GM21825 (cell line): ENCODE measurements at regions not wholly inside any gene's neighbourhood (a gene's known extent, or its start where the extent isn't known, plus 50 kb on each side); places are given as distances from the start of the nearest gene placed in this dataset.
"Not testable (repeated sequence)": the region's sequence is repeated elsewhere in the genome, so short reads cannot be mapped to it uniquely, and the experiment has no call there.

Experiments
- ATAC-seq: cut with Tn5 transposase; IDR thresholded peaks from one replicate; pipeline ENCODE4 v1.9.1; 2021; ENCODE audit warnings: mild to moderate bottlenecking, moderate library complexity; ENCODE audit not compliant: unreplicated experiment

DNA sequence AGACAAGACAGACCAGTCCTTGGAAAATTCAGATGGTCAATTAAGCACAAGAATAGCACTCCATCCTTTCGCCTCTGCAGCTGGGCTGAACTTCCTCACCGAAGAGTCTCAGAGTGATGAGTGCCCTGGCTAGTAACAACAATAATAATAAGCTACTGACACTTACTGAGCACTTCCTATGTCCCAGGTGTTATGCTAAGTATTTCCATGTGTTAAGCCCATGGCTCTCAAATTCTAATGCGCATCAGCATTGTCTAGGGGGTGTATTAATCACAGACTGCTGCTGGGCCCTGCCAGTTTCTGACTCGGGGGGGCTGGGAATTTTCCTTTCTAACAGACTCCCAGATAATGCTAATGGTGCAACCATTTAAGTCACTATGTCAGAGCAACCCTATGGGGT, 118.2 kb upstream of the LRFN2 start:
- ATAC-seq: no peak

DNA sequence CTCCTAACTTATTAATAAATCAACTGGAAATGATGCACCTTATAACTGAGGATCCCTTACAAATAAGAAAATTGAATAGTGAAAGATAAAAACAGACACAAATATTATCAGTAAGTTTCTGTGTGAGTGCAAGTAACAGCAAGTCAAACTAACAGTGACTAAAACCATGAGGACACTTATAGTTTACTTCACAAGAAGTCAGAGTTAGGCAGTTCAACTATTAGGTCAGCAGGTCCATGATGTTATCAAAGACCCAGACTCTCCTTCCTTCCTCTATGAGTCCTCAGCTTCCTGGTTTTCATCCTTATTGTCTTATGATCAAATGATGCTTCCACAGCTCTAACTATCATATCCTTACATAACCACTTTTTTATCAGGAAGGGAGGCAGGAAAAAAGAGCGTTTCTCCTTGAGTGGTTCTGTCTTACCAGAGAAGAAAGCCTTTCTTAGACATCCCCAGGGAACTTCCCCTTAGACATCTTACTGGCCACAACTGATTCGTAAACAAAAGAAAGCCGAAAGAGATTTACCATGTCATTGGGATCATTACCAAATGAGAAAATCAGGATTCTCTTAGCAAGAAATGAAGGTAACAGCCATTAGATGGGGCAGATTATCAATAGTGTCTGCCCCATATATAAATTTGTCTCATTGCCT, 114.3 kb upstream of the LRFN2 start:
- ATAC-seq: no peak

DNA sequence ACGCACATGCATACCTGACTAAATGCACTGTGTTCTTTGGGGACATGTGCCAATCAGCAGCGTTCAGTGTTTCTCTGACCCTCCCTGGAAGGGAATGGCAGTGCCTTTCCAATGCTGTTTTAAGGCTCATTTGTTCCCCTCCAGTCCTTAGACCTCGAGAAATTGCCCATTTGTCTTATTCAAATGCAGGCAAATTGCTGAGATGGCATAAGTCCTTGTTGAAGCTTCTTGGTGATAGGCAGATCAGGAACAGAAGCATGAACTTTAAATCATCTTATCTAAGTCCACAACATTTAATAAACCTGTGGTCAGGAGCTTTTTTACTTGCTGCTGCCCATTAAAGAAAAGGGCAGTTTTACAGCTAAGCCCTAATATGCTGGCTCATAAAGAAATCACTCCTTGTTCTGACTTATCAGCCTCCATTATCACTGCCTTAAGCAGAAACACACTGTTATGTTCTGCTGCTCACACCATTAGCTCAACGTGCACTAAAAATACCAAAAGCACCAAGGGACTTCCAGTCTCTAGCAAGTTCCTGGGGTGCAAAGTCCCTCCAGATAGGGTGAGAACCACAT, 112.9 kb upstream of the LRFN2 start:
- ATAC-seq: no peak

DNA sequence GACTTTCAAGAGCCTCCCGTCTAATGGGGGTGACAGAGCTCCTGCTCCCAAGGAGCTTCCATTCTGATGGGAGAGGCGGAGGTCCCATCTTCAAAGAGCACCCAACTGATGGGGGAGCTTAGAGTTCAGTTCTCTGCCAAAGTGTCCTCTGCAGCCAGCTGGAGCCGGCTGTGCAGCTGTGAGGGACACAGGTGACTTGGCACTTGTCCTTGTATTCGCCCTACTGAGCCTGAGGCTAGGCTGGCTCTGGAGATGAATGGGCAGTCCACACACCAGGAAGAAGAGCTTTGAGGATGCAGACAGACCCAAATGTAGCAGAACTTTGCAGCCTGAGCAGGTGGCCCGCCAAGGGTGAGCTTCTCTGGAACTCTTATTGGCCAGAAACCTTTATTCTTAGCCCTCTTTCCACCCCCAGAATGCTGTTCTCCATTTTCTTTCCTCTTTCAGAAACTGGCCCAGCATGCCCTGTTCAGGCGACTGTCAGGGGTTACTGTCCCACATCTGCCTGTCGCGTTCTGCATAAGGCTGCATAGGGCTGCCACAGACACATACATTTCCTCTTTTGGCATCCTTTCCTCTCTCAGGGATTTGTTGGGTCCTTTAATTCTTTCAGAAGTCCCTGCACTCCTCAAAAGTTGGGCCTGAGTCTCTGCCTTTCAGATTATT, 108.7 kb upstream of the LRFN2 start:
- ATAC-seq: no peak

DNA sequence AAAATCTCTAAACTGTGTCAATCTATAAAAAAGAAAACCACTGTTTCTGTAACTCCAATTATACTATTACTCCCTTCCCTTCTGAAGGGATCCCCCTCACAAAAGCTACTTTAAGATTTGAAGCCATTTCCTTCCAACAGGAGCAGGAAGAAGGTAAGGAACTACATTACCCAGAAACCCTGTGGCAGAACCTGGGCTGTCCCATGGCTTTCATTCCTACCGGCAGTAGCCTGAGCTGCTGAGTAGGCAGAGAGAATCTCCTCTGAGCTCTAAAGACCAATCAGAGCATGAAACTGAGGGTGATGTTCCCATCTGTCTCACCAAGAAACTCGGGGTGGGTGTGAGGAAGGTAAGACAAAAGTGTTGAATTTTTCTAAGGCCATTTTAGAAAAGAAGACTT, 108.0 kb upstream of the LRFN2 start:
- ATAC-seq: no peak

DNA sequence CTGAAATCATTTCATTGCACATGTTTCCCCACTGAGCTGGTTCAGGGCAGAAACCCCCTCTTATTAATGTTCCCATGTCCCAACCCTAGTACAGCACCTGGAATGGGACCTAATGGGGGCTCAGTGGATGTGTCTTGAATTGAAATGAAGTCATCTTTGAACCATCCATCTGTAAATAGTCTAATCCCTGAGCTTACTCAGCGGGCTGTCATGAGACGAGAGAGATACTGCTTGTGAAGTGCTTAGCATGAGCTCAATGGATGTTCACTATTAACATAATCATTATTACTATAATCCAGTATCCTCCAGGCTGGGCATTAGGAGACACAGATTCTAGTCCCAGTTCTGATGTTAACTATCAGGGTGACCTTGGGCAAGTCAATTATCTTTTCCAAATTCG, 106.6 kb upstream of the LRFN2 start:
- no peak for ATAC-seq

DNA sequence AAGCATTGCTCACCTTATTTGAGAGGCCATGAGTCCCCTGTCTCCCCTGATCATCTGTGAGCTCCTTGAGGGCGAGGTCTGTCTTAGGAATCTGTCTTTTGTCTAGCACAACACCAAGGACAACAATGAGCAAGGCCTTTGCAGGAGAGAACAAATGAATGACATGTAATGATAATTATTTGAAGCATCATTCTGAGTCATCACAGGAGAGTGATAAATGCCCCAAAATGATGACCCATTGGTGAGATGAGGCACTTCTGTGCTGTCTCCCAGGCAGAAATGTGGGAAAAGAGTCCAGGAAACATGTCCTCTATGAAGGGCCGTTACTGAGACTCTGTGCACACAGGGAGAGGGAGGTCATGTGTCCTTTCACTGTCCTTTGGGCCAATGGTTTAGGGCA, 105.2 kb upstream of the LRFN2 start:
- no peak for ATAC-seq

DNA sequence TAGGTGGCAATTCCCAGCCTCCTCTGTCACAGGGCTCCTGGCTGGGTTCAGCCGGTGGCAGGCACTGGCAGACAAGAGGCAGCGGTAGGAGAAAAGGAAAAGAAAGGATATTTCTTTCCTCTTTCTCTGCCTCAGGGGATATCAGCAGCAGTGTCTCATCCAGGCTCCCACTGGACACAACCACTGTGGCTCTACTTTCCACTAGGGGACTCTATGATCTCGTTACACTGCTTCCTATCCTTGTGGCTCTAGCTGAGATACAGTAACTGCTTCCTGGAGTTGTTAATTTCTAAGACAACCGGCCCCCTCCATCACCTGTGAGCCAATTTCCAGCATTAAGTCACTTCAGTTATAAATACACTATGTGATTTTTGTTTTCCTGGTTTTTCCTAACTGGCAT, 102.0 kb upstream of the LRFN2 start:
- ATAC-seq: no peak

DNA sequence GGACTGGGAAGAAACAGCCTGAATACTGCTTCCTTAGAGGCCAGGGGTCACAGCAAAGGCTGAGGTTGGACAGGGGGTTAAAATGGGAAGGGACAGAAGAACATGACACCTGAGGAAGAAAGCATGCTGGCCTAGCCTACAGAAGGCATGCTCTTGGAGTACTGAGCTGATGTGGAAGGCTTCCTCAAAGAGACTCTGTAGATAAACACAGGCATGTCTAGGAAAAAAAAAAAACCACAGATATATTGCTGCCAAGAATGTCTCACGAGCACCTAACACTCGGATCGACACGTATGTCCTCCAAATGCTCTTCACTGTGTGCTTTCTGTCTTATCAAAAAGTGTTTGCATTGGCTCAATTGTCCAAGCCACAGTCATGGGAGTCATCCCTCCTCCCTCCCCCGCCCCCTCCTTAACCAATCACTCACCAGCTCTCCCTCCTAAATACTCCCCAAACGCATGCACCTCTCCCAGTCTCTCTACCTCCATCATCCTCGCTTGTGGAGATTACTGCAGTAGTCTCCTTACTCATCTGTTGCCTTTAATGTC, 101.1 kb upstream of the LRFN2 start:
- no peak for ATAC-seq

DNA sequence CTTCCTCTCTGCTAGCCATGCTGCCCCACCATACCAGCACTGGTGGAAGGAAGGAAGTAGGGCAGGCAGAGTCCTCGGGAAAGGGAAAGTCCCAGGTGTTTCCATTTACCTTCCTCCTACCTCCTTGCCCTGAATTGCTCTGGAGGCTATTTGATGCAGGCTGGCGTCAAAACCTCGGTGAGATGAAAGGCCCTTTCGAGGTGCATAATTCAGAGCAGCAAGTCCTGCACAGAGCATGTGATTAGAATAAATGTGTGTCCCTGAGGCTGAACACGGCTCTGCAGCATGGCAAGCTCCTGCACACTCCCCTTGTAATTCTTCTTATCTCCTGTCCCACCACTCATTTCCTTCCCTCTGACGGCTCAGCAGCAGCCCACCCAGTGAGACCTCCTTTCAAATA, 98.7 kb upstream of the LRFN2 start:
- no peak for ATAC-seq

DNA sequence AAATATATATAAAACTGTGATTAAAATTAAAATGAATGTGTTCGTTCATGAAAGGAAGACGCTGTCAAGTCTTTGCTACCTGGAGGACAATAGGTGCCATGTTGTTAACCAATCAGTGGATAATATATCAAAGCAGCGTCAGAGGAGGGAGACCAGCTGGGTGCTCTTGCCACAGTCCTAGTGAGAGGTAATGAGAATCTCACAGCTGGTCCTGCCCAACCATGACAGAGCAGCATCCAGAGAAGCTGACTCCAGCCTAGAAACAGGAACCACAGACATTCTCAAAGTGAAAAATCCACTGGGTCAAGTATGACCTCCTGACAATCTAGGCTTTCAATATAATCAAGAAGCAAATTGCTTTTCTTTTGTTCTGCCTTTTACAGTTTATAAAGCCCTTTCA, 94.5 kb upstream of the LRFN2 start:
- ATAC-seq: no peak

DNA sequence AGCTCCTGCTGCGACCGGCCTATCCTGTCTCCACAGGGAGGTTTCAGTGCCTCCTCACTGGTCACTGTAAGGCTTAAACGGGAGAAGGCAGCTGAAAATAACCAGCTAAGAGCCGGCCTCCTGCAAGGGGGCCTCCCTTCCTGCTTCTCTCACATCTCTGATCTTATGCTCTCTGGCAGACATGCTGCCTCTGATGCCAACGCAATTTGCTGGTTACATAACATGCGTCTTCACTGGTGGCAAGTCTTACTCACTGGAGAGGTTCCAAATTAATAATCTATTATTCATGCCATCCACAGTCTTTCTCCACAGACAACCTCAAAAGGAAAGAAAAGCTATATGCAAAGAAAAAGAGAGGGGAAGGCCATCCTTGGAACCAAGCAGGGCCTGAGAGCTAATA, 91.8 kb upstream of the LRFN2 start:
- ATAC-seq: no peak

DNA sequence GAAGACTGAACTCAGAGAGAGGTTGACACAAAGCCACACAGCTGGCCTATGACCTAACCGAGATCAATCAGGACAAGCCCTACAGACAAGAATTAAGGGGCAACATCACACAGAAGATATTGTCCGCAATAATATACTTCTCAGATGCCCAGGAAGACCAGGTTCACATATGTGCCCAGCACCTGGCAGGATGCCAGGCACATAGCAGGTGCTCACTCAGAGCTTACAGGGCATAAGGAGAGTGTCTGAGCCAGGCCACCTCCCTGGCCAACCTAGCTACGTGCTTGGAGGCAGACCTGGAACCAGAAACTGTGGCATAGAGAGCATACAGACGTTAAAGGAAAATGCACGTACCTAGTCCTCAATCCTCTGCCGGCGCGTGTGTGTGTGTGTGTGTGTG, 87.0 kb upstream of the LRFN2 start:
- ATAC-seq: no peak

DNA sequence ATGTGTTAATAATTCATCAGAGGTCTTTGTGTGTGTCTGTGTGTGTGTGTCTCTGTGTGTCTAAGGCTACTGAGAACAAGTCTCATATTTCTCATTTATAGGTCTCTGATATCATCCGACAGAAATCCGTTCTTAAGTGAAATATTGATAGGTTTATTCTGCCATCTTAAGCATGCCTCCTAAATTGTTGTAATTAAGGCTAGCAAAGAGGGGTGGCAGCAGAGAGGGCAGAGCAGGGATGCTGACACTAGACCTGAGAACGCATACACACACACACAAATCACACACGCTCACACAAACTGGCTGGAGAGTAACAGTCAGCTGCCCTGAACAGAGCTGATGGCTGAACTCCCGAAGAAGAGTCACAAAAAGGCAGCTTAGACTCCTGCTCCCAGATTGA, 84.9 kb upstream of the LRFN2 start:
- no peak for ATAC-seq

DNA sequence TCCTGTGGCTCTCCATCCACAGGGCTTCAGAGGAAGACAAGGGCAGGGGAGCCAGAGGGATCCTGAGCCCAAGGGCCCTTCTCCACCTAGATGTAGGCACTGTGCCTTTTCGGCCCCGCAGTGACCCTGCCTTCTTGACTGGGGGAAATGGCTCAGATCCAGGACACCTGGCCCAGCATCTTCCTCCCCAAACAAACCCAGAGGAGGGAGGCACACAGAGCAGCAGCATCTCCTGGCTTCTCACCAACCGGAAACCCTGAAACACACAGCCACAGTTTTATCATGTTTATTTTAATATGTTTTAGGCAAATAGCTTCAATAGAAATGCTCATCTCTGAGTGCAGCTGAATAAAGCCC, 84.5 kb upstream of the LRFN2 start:
- no peak for ATAC-seq

DNA sequence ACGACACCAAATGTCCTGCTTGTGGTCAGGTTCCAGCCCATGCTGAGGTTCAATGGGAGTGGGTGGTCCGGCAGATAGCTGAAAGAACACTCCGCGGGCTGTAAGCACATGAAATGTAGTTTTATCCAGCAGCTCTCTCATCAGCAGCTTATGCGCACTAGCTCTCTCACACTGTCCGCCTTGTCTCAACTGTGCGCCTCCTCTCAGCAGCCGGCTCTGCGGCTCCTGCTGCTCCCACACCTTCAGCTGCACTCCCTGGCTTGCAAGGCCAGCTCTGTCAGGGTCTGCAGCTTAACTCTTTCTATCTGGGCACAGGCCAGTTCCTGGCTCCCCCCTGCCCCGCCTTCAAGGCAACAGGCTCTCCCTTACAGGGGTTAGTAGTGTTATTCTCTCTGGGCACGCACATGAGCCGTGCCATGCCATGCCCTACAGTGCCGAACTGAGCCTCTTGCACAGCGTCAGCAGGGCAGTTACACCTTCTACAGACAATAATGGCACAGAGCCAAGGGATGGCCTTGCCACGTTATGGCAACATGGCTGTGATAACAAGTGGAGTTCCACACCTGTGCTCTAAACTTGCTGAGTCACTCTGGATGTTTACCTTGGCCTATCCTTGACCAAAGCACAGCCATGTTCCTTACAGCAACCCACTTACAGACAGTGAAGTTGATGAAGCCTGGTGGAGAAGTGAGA, 84.0 kb upstream of the LRFN2 start:
- ATAC-seq: no peak

DNA sequence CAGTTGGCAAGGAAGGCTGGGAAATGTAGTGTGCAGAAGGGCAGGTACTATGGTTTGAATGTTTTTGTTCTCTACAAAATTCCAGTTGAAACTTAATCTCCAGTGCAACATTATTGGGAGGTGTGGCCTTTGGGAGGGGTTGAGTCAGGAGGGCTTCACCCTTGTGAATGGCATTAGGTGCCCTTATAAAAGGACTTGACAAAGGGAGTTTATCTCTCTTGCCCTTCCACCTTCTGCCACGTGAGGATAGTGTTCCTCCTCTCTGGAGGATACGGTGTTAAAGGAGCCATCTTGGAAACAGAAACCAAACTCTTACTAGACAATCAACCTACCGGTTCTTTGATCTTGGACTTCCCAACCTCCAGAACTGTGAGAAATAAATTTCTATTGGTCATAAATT, 82.2 kb upstream of the LRFN2 start:
- ATAC-seq: no peak

DNA sequence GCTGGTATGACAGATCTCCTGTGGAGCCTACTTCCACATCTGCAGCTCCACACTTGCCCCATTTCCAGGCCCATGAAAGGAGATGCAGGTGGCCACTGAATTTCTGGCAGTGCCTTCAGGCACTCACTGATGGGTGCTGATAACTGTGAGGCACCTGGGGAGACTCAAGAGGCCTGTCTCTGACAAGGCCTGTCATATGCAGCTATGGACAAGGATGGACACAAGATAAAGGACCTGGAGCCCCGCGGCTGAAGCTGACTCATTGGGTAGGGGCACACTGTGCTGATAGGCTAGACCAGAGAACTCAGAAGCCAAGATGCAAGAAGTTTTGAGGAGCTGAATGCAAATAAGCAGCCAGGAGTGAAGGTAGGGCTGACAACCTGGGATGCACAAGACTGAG, 81.0 kb upstream of the LRFN2 start:
- no peak for ATAC-seq

DNA sequence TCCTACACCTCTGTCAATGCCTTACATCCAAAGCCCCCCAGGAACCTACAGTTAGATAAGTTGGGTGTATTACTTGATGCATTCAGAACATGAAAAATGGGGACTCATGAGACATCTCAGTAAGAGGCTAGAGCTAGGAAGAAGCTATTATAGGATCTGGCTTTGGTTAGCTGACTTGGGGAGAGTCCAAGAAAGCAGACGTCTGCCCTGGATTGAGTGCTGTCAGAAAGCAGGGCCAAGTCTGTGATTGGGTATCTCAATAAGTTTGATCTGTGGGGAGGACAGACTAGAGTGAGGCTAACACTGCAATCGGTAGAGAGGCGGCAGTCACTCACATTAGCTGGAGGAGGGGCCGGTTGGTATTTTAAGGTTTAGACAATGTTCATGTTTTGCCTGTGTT, 79.4 kb upstream of the LRFN2 start:
- ATAC-seq: no peak

DNA sequence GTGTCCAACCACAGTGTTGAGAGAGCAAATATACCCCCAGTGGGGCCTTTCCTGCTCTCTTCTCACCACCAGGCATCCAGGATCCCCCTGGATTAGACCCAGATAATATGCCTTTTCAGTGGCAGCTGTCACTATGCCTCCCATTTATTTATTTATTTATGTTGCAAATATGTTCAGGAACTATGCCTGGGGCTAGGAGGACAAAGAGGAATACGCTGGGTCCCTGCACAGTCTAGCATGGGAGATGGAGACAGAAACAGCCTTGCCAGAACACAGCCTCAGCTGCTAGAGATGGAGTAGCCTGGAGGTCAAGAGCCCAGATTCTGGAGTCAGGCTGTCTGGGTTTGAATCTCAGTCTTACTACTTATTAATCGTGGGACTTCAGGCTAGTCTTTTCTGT, 74.6 kb upstream of the LRFN2 start:
- no peak for ATAC-seq

DNA sequence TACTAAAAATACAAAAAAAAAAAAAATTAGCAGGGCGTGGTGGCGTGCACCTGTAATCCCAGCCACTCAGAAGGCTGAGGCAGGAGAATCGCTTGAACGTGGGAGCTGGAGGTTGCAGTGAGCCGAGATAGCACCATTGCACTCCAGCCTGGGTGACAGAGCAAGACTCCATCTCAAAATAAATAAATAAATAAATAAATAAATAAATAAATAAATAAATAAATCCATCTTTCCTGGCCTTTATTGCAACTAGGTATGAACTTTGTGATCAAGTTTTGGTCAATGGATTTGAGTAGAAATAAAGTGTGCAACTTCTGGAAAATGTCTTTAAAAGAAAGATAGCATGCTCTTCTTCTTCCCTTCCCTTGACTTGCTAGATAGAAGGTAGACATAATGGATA, 69.6 kb upstream of the LRFN2 start:
- ATAC-seq: not testable (repeated sequence)

DNA sequence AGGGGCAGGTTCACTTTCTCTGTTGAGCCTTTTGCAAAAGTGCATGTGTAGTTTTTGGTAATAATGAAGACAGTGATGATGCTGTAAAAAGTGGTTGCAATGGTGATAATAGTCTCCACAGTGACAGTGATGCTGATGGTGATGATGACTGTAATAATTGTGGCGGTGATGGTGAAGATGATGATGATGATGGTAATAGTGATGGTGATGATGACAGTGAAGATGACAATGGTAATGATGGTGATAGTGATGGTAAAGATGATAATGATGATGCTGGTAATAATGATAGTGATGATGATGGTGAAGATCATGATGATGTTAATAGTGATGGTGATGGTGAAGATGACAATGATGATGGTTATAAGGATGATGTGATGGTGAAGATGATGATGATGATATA, 67.7 kb upstream of the LRFN2 start:
- ATAC-seq: no peak
